ENCODE measurements at regions not wholly inside any gene's neighbourhood (a gene's known extent, or its start where the extent isn't known, plus 50 kb on each side); places are given as distances from the start of the nearest gene placed in this dataset.

- TF ChIP-seq CTCF (conservative IDR thresholded peaks at IDR 0.05; ENCODE audit: low read depth, low read length) (no peak), EZH2phosphoT487 (IDR thresholded peaks at IDR 0.05; ENCODE audit: borderline replicate concordance, low read length) (no peak), EZH2 (IDR thresholded peaks at IDR 0.05; ENCODE audit: low read length, unreplicated experiment) (no peak)
These were observed 103.3 kb downstream of the NCR2 start for GRCh38 chr6:41438746-41439145.

Data from PC-3 (cell line).